Lower leg skin (tissue), 3 donors: ENCODE measurements at regions not wholly inside any gene's neighbourhood (a gene's known extent, or its start where the extent isn't known, plus 50 kb on each side); places are given as distances from the start of the nearest gene placed in this dataset.
"Not testable (repeated sequence)": the region's sequence is repeated elsewhere in the genome, so short reads cannot be mapped to it uniquely, and the experiment has no call there.

Experiments
- CTCF ChIP-seq, 3 donors: fragments of 450-650 bp; IDR thresholded peaks; one replicate each; pipeline ENCODE4 v1.5.1; 2016; ENCODE audit warnings: antibody characterized with exemption in 3 of 3, mild to moderate bottlenecking in 3 of 3, moderate library complexity in 2 of 3
- POLR2A ChIP-seq, 2 donors: fragments of 450-650 bp; IDR thresholded peaks; one replicate each; pipeline ENCODE4 v1.6.1; 2016 to 2017; ENCODE audit warnings: antibody characterized with exemption in 2 of 2, mild to moderate bottlenecking in 1 of 2, moderate library complexity in 1 of 2

DNA sequence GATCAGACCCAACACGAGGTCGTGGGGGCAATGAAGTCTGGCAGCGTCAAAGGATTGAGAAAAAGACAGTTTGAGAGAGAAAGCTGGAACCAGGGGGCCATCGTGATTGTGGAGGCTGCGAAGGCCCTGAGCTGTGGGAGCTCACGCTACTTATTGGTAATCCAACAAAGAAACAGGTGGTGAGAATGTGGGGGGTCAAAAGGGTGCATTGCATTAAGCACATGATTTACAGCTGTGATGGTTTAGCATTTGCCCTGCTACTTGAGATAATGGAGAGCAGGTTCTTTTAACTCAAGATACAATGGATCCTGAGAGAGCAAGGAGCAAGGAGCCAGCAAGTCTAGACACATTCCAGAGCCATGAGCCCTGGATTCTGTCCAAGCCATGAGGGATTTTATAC, 276.8 kb upstream of the RRP15 start:
- TF ChIP-seq CTCF, POLR2A (IDR thresholded peaks at IDR 0.05): not testable (repeated sequence)
